Erythroblast (primary cell): ENCODE measurements at regions not wholly inside any gene's neighbourhood (a gene's known extent, or its start where the extent isn't known, plus 50 kb on each side); places are given as distances from the start of the nearest gene placed in this dataset.
"Not testable (repeated sequence)": the region's sequence is repeated elsewhere in the genome, so short reads cannot be mapped to it uniquely, and the experiment has no call there.

Source experiments
- DNase-seq, 2 experiments: peaks; one replicate each; lab custom pipeline; 2025; lab: John Stamatoyannopoulos, UW
- GATA1 ChIP-seq: IDR thresholded peaks from 2 replicates; pipeline ENCODE4 v1.6.1; 2011; ENCODE audit warnings: low read depth, mild to moderate bottlenecking, control low read depth, low read length, moderate library complexity
- POLR2A ChIP-seq: IDR thresholded peaks from 2 replicates; pipeline ENCODE4 v1.6.1; 2011; ENCODE audit warnings: mild to moderate bottlenecking, low read length

GRCh38 chr3:154852515-154852914 is 227.6 kb upstream of the MME start:
- DNase-seq: no peak
- TF ChIP-seq GATA1 (no peak), POLR2A (no peak)

- no peak for DNase-seq
- no peak for TF ChIP-seq POLR2A
These were observed 228.5 kb upstream of the MME start for GRCh38 chr3:154851644-154852043.

DNA sequence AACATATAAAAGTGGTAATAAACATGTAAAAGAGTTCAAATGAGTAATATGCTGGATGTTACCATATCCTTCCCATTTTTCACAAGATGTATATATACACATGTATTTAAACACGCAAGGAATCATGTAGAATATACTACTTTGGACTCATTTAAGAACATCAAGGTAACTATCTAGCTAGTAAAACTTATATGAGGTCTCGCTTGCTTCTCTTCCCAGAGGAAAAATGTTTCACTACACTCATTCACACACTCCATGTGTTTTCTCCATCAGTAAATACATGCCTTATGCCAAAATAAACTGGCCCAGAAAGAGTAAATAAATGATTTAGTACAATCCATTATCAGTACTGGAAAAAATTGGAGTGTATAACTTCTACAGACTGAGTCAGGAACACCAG is 229.2 kb upstream of the MME start:
- no peak for DNase-seq
- no peak for TF ChIP-seq GATA1
- TF ChIP-seq POLR2A: no peak

DNA sequence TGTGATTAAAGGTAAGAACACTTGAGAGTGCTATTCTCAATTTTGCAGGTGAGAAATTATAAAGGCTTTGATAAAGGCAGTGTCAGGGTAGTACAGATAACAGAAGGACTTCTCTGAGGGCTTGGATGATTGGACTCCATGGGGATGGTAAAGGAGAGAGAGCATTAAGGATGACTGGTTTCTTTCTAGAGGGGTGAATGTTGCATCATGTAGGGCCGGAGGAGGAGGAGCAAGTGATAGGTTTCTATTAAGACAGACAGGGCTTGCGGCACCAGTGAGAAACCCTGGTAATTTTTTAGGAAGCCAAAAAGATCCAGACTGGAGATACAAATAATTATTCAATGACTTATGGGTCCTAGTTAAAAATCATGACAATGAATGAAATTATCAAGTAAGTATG is 230.7 kb upstream of the MME start:
- TF ChIP-seq POLR2A (no peak), GATA1 (no peak)
- no peak for DNase-seq

GRCh38 chr3:154844863-154845262 is 235.3 kb upstream of the MME start:
- no peak for TF ChIP-seq GATA1
- TF ChIP-seq POLR2A: no peak
- no peak for DNase-seq

DNA sequence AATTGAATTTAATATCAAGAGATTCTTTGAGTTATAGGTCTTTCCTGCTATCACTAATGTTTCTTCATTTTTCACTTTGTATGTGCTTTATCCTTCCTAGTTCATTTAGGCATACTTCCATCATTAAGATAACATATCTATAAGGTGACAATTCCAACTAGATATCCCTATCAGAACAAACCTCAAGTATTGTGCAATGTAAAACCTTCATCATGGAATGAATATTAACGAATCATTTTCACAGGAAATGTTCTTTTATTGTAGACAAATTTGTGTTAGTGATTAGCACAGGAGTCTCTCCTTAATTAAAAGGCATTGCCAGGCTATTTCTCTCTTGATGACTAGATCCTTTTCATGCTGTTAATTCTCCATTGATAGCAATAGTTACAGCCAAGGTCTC is 236.5 kb upstream of the MME start:
- TF ChIP-seq GATA1 (no peak), POLR2A (no peak)

GRCh38 chr3:154842536-154842935 is 237.6 kb upstream of the MME start:
- no peak for DNase-seq
- TF ChIP-seq GATA1 (no peak), POLR2A (no peak)

More for the DNA sequence above, 236.5 kb upstream of the MME start:
- DNase-seq: no peak

GRCh38 chr3:154835639-154836038 is 244.5 kb upstream of the MME start:
- DNase-seq: no peak
- no peak for TF ChIP-seq GATA1
- TF ChIP-seq POLR2A: no peak

DNA sequence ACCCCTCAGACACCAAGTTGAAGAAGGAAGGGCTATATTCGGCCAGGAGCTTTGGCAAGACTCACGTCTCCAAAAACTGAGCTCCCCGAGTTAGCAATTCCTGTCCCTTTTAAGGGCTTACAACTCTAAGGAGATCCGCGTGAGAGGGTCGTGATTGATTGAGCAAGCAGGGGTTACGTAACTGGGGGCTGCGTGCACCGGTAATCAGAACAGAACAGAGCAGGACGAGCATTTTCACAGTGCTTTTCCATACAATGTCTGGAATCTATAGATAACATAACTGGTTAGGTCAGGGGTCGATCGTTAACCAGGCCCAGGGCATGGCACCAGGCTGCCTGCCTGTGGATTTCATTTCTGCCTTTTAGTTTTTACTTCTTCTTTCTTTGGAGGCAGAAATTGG is 245.3 kb upstream of the MME start:
- not testable (repeated sequence) for DNase-seq

DNA sequence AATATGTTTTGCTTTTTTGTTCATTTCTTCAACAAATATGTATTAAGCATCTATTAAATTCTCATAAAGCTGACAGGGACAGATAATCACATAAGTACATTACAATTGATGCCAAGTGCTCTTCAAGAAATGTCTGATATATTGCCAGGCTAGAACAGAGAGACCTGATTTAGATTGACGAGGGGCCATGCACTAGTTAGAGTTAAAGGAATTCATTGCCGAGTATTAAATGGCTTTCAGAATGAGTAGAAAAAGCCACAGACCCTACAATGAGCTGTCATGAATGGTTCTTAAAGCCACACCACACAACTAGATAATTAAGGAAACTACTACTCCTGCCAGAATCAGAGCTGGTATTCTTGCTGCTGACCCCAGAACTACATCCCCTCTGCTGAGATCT is 250.2 kb upstream of the MME start:
- DNase-seq: no peak

GRCh38 chr3:154819491-154819890 is 260.6 kb upstream of the MME start:
- TF ChIP-seq POLR2A (no peak), GATA1 (no peak)
- DNase-seq: no peak

More for the DNA sequence above, 250.2 kb upstream of the MME start:
- TF ChIP-seq POLR2A (no peak), GATA1 (no peak)

GRCh38 chr3:154818676-154819255 is 261.4 kb upstream of the MME start:
- TF ChIP-seq GATA1 (no peak), POLR2A (no peak)
- DNase-seq: no peak

DNA sequence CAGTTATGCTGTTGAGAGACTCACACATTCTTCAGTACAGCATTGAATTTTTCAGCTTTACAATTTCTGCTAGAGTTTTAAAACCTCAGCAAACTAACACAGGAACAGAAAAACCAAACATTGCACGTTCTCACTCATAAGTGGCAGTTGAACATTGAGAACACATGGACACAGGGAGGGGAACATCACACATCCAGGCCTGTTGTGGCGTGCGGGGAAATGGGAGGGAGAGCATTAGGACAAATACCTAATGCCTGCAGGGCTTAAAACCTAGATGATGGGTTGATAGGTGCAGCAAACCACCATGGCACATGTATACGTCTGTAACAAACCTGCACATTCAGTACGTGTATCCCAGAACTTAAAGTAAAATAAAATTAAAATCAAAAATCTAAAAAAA is 270.1 kb upstream of the MME start:
- DNase-seq: not testable (repeated sequence)

DNA sequence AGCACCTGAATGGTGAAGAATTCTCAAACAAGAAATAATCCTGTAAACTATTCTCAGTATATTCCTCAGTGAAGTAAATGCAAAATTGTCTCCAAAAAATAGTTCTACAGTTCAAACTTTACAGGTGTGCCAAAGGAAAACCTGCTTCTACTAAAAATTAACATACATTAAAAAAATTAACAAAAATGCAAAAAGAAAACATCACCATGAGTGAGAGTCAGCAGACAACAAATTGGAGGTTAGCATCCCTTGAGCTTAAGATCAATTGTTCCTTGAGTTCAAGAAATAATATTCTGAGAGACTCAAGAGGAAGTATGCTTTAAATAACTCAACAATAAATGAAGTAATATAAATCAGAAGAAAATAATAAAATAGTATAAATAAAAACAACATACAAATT is 278.4 kb upstream of the MME start:
- DNase-seq: no peak
- TF ChIP-seq GATA1 (no peak), POLR2A (no peak)

- no peak for DNase-seq
These were observed 280.3 kb upstream of the MME start for GRCh38 chr3:154799800-154800199.

DNA sequence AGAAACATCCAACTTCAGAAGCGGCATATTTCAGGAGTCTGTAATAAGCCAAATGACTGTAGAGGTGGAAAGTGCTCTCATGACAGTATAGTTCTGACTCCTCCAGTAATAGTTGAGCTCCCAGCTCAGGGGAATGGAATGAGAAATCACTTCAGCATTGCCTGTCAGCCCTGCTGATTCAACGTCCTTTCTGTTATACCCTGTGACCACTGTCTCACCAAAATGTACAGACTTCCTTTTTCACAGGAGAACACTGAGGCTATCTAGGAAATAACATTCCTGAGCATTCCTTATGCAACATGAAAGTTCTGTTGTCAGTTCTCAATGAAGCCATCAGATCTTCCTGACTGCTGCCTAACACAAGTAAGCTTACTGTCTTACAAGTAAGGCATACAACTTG is 284.5 kb upstream of the MME start:
- no peak for DNase-seq
- TF ChIP-seq GATA1: no peak
- no peak for TF ChIP-seq POLR2A

More at GRCh38 chr3:154799800-154800199, 280.3 kb upstream of the MME start:
- no peak for TF ChIP-seq POLR2A
- TF ChIP-seq GATA1: no peak
